DND-41 (cell line): ENCODE measurements at regions not wholly inside any gene's neighbourhood (a gene's known extent, or its start where the extent isn't known, plus 50 kb on each side); places are given as distances from the start of the nearest gene placed in this dataset.

Experiments
- ATAC-seq: fragments of 200-7000 bp; cut with Tn5 transposase; 3 replicates; pipeline ENCODE4 v1.9.1; 2021; ENCODE audit warnings: low read depth; ENCODE audit not compliant: insufficient read depth
- DNase-seq: peaks from one replicate; pipeline ENCODE4 v3.0.0-alpha.2; 2020
- H2AFZ ChIP-seq: 2 replicates; pipeline ENCODE4 v1.6.0; 2012; ENCODE audit warnings: low read depth, low read length
- H3K27ac ChIP-seq: 2 replicates; pipeline ENCODE4 v1.5.1; 2012; ENCODE audit warnings: low read length, inconsistent platforms
- H3K27me3 ChIP-seq: fragments of 200-600 bp; sonication (generic); 2 replicates; pipeline ENCODE4 v1.6.0; 2012; ENCODE audit warnings: low read length, mild to moderate bottlenecking, inconsistent platforms; ENCODE audit not compliant: insufficient read depth, poor library complexity
- H3K36me3 ChIP-seq: 2 replicates; pipeline ENCODE4 v1.5.1; 2012; ENCODE audit warnings: low read length, inconsistent platforms; ENCODE audit not compliant: insufficient read depth
- H3K4me1 ChIP-seq: 2 replicates; pipeline ENCODE4 v1.5.1; 2012; ENCODE audit warnings: mild to moderate bottlenecking, low read length; ENCODE audit not compliant: insufficient read depth
- H3K4me2 ChIP-seq: 2 replicates; pipeline ENCODE4 v1.6.0; 2012; ENCODE audit warnings: mild to moderate bottlenecking, moderate library complexity, low read length, inconsistent platforms; ENCODE audit not compliant: insufficient read depth
- H3K4me3 ChIP-seq, 2 experiments: fragments of 200-600 bp in 1 of 2; shearing (Covaris generic) in 1 of 2; 2 replicates each; pipeline ENCODE4 v1.5.1; 2012 to 2016; ENCODE audit warnings: inconsistent platforms in 2 of 2, low read length in 2 of 2, mild to moderate bottlenecking in 2 of 2, low read depth in 1 of 2, moderate library complexity in 1 of 2
- H3K79me2 ChIP-seq: 2 replicates; pipeline ENCODE4 v1.6.0; 2012; ENCODE audit warnings: low read length, inconsistent platforms; ENCODE audit not compliant: insufficient read depth
- H3K9ac ChIP-seq: 2 replicates; pipeline ENCODE4 v1.6.0; 2012; ENCODE audit warnings: low read depth, mild to moderate bottlenecking, inconsistent platforms, low read length, moderate library complexity
- H3K9me3 ChIP-seq: 2 replicates; pipeline ENCODE4 v1.5.1; 2012; ENCODE audit warnings: low read length, moderate library complexity, mild to moderate bottlenecking, inconsistent platforms; ENCODE audit not compliant: insufficient read depth, severe bottlenecking
- H4K20me1 ChIP-seq: 2 replicates; pipeline ENCODE4 v1.6.0; 2012; ENCODE audit warnings: low read length; ENCODE audit not compliant: insufficient read depth
- CTCF ChIP-seq: IDR thresholded peaks from 2 replicates; pipeline ENCODE4 v1.5.1; 2012; ENCODE audit warnings: borderline replicate concordance, low read length, moderate library complexity, mild to moderate bottlenecking; ENCODE audit not compliant: poor library complexity, severe bottlenecking; ENCODE audit errors: extremely low read depth
- EZH2 ChIP-seq: IDR thresholded peaks from 3 replicates; pipeline ENCODE4 v1.6.1; 2012; ENCODE audit warnings: borderline replicate concordance, low read depth, mild to moderate bottlenecking, moderate library complexity, low read length, inconsistent platforms; ENCODE audit not compliant: severe bottlenecking

GRCh38 chr4:149972407-149972806 is 105.8 kb upstream of the DCLK2 start:
- H3K4me2 ChIP-seq: no peak overlapping the region
- ATAC-seq (no peak), DNase-seq (no peak)
- TF ChIP-seq CTCF (no peak), EZH2 (no peak)
- H3K9ac ChIP-seq: no peak overlapping the region
- no peak overlapping the region for H3K27ac ChIP-seq
- no peaks in the 10 kb centered on the region for H3K27me3 ChIP-seq
- H4K20me1 ChIP-seq: no peaks in the 10 kb centered on the region
- no peaks in the 10 kb centered on the region for H3K36me3 ChIP-seq
- no peaks in the 10 kb centered on the region for H3K79me2 ChIP-seq
- H3K9me3 ChIP-seq: no peaks in the 10 kb centered on the region
- H2AFZ ChIP-seq: no peak overlapping the region
- H3K4me3 ChIP-seq: no peak overlapping the region
- no peaks in the 10 kb centered on the region for H3K4me1 ChIP-seq

GRCh38 chr4:149973181-149973580 is 105.1 kb upstream of the DCLK2 start:
- H3K4me3 ChIP-seq: no peak overlapping the region
- H3K27ac ChIP-seq: no peak overlapping the region
- H3K79me2 ChIP-seq: no peaks in the 10 kb centered on the region
- ATAC-seq (no peak), DNase-seq (no peak)
- H3K36me3 ChIP-seq: no peaks in the 10 kb centered on the region
- no peaks in the 10 kb centered on the region for H3K9me3 ChIP-seq
- H4K20me1 ChIP-seq: no peaks in the 10 kb centered on the region
- H3K4me2 ChIP-seq: no peak overlapping the region
- H3K27me3 ChIP-seq: no peaks in the 10 kb centered on the region
- no peak overlapping the region for H2AFZ ChIP-seq
- TF ChIP-seq CTCF: no peak
- TF ChIP-seq EZH2: no peak
- no peaks in the 10 kb centered on the region for H3K4me1 ChIP-seq
- H3K9ac ChIP-seq: no peak overlapping the region

- DNase-seq (no peak), ATAC-seq (no peak)
- TF ChIP-seq EZH2: no peak
- TF ChIP-seq CTCF: no peak
- H3K4me2 ChIP-seq: no peak overlapping the region
- H2AFZ ChIP-seq: no peak overlapping the region
- no peaks in the 10 kb centered on the region for H3K4me1 ChIP-seq
- no peaks in the 10 kb centered on the region for H3K36me3 ChIP-seq
- no peak overlapping the region for H3K4me3 ChIP-seq
- no peak overlapping the region for H3K27ac ChIP-seq
- no peak overlapping the region for H3K9ac ChIP-seq
- H3K9me3 ChIP-seq: no peaks in the 10 kb centered on the region
- no peaks in the 10 kb centered on the region for H4K20me1 ChIP-seq
- no peaks in the 10 kb centered on the region for H3K79me2 ChIP-seq
- H3K27me3 ChIP-seq: no peaks in the 10 kb centered on the region
These were observed 103.1 kb upstream of the DCLK2 start for GRCh38 chr4:149975172-149975571.

- ATAC-seq (no peak), DNase-seq (no peak)
- Histone ChIP-seq H3K27me3 (no peaks in the 10 kb centered on the region), H3K9me3 (no peaks in the 10 kb centered on the region), H3K4me1 (no peaks in the 10 kb centered on the region), H2AFZ (no peak overlapping the region), H3K79me2 (no peaks in the 10 kb centered on the region), H3K36me3 (no peaks in the 10 kb centered on the region), H3K4me3 (no peak overlapping the region), H4K20me1 (no peaks in the 10 kb centered on the region), H3K27ac (no peak overlapping the region), H3K9ac (no peak overlapping the region), H3K4me2 (no peak overlapping the region)
- TF ChIP-seq EZH2 (no peak), CTCF (no peak)
These were observed 98.0 kb upstream of the DCLK2 start for GRCh38 chr4:149980121-149980682.
